NCI-H748 (cell line): ENCODE measurements at regions not wholly inside any gene's neighbourhood (a gene's known extent, or its start where the extent isn't known, plus 50 kb on each side); places are given as distances from the start of the nearest gene placed in this dataset.

Experiments
- DNase-seq: peaks from one replicate; lab custom pipeline; 2025; ENCODE audit not compliant: unreplicated experiment; lab: John Stamatoyannopoulos, UW

DNA sequence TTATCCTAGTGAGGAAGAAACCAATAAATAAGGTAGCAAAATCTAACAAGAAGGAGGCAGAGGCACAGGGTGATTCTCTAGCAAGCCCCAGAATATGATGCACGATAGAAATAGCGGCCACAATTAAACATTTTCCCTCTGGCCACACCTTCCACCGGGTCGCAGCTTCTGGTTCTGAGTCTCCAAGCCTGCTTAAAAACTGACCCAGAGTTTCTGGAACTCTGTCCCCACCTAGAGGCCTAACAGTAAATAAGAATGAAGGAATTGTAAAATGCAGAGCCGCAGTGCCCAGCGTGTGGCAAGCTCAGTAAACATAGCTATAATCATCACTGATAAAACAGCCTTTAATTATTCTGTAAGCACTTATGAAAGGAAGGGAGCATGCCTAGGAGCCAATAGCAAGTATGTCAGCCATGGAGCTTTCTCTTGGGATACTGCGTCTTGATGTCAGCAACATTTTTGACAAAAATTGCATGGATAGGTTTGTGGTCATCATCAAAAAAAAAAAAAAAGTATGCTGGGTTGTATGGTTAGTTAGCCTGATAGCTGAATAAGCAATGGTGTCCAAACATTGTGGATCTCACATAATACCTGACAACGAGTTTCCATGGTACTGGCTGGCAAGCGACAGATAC is 465.5 kb downstream of the DNAH5 start:
- DNase-seq = peak; percentile 96

DNA sequence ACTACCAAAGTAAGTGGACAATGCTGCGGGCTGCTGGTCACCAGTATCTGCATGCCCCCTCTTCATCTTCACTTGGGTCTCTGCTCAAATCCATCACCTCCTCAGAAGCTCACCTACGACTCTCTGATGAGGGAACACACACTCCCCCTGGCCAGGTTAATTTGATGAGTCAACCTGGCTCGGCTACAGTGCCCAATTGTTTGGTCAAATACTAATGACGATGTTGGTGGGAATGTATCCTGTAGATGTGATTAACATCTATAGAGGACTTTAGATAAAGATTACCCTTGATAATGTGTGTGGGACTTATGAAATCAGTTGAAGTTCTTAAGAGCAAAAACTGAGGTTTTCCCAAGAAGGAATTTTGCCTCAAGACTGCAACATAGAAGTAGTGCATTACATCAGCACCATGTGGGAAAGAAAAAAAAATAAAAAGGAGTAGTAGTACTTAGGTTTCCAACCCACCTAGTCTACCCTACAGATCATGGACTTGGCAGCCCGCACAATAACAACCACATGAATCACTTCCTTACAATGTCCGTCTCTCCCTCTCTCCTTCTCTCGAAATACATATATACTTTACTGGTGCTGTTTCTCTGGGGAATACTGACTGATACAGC is 467.3 kb downstream of the DNAH5 start:
- no peak for DNase-seq

DNA sequence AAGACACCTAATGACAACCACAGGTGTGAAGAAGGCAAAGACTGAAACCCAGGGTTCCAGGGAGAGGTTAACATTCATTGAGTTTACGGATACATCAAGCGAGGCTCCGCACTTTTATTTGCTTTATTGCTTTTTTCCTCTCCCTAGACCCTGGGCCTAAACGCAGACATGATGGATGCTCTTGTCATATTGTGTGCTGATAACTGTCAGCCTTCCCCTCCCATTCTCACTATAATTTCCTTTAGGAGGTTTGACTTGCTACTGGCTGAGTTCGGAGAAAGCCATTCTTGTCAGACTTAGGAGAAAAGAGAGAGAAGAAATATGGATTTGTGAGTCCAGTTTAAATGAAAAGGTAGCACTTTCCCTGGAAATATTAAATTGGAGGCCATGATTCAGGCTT is 471.6 kb downstream of the DNAH5 start:
- no peak for DNase-seq

DNA sequence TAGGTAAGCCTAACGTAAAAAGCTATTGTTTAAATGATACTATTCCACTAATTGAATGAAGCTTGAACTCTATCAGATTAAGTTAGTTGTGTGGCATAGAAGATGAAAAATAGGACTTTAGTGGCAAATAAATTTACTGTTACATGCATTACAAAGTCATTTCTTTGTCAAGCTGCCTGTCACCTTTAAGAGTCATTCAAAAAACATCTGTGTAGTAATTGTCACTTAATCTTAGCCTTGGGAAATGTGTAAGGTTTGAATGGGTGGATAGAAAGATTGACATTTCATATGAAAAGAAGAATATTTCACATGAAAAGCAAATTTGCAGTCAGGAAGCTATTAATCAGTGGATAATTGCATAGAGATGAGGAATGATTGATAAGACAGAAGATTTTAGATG is 473.5 kb downstream of the DNAH5 start:
- no peak for DNase-seq

DNA sequence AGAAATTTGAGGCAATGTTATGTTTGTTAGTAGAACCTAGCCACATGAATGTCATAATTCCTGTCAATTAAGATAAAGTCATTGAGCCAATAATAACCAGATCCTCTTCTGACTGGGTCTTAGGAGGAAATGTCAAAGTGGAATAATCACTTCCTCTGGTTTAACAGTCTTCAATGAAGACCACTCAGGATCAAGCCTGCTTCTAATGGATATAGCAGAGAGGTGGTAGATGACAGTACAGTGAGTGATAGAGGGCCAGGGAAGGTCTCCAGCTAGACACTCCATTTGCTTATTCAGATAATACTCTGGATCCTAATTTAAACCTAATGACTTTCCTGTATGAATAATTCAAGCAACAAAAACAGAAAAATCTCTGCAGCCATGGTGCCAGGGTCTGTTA is 474.2 kb downstream of the DNAH5 start:
- no peak for DNase-seq

DNA sequence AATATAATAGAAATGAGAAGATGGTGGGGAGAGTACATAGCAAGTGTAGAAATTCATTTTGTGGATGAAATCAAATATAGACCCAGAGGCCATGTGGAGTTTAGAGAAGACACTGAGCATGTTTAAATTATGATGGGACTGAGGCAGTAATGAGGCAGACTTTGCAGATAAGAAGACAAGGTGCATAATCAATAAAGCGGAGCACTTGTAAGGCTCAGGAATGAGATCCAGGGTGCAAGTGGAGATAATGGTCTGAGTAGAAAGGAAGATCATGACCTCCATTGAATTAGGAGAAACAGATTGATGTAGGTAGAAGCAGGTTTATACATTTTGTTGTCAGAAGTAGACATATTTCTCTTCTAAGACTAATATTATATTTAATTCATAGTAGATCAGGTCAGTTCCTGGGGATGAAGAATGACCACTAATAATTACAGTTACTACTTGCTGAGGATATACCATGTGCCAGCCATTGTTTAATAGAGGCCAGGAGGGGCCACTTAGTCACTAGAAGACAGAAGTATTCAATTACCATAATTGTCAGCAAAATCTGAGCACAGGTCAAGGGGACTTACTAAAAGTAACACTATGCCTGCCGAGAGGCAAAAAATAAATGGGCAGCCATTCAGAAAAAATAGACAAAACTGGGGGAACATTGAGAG is 479.8 kb downstream of the DNAH5 start:
- DNase-seq = no peak

DNA sequence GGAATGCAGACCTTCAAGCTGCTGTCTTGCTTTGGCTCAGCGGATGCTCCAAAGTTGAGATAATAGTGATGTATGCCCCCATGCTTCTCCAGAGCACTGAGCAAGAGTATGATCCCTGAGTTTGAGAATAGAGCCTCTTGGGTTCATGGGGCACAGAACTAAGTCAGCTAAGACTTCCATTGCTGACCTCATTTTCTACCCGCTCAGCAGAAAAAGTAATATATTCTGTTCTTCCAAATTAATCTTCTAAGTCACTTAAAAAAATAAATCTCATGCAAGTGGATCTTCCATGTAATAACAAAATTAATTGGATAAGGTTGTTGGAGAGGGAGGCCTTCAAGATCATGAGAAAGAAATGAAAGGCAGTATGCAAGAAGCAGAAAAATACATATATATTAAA is 483.9 kb downstream of the DNAH5 start:
- no peak for DNase-seq

DNA sequence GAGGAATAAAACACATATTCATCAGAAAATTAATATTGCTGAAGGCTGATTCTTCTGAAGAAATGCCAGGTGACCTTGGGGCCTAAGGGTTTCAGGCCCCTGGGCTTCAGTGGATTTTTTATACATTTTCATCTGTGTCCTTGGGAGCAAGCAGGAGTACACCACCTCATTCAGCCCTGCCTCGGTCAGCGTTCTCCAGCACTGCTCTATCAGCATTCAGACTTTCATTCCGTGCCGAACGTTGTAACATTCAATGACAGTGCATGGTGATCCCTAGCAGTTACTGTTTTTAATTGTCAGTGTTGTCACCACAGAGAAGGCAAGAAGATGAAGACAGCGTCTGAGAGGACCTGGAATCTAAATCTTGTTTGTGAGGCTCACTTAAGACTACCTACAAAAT is 490.4 kb downstream of the DNAH5 start:
- no peak for DNase-seq

DNA sequence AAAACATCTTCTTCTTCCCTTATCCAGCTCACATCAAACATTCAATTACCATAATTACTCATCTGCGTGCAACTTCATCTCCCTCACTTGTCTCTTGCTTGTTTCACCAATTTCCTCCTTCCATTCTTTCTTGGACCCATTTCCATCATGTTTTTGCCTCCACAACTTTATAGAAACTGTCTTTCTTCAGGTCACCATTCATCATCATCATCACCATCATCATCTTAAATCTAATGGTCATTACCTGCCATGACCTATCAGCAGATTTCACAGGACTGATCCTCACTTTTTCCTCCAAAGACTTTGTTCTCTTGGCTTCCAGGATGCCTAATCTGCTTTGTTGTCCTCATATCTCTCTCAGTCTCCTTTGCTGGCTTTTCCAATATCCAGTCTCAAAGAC is 495.6 kb downstream of the DNAH5 start:
- DNase-seq = no peak

DNA sequence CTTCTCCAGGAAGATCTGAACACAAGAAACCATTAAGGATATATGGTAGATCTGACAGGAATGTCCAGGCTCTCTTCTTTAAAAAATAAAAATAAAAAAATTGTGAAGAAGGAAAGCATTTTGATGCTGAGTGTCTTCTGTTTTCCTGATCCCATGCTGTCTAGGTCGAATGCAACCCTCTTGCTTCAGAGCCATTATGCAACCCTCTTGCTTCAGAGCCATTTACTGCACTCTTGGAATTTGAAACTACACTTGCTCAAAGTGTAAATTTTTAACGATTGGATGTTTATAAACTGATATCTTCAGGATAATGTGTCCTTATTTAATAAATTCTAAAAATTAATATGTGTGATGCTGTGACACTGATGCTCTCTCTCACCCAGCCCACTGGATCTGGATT is 505.1 kb downstream of the DNAH5 start:
- no peak for DNase-seq

DNA sequence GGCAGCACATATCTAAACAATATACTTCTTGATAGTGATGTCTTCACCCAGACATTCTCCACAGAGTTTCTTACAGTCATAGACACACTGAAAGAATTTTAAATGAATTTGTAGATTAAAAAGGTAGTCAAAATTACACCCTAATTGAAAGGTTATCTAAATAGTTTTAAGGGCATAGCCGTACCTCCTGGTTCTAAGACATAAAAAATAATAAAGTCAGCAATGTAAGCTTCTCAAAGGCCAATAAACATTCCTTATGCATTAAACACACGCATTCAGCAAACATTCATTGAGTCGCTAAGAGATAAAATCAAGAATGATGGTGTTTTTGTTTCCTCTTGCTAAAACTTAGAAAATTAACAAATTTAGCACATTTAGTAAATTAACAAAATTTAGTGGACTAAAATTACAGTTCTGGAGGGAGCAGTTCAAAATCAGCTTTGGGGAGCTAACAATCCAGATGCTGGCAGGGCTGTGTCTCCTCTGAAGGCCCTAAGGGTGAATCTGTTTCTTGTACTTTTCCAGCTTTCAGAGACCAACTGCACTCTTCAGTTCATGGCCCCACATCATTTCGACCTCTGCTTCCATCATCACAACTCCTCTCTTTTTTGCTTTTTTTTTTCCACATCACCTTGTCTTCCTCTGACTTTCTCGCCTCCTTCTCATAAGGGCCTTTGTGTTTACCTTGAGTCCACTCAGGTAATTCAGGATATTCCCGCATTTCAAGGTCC is 516.5 kb downstream of the DNAH5 start:
- DNase-seq = no peak

DNA sequence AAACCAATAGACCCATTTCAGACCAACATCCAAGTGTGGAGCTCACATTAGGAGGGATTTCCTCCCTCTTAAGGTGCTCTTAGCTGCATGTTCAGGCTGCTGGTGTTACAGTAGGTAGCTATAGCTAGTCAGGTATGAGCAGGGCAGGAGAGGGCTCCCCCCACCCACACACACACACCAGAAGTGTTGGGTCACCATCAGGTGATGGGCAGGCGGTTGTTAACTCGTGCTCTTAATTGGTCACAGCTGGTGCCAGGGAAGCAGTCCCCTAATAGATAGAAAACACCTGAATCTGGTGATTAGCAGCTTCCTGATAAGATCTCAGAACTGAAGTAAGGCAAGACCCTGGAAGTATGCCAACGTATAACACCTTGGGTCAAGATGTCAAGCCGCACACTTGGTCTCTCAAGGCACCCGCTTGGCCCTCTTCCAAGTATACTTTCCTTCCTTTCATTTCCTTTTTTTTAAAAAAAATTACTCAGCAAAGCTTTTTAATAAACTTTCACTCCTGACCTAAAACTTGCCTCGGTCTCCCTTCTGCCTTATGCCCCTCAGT is 532.4 kb downstream of the DNAH5 start:
- DNase-seq = peak; percentile 40

DNA sequence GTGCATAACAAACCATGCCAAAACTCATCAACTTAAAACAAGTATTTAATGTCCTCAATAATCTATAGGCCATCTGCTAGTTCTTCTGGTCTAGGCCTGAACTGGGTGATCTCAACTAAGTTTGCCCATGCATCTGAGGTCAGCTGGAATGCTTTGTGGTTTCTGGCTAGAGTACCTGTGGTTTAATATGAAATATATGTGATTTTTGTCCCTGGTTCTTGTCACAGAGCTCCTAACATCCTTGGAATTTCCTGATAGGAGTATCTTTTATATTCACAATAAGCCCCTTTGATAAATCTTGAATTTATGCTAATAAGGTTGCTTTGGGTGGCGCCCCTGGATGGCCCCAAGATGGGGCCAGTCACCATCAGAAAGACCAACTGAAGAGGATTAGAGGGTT is 535.9 kb downstream of the DNAH5 start:
- no peak for DNase-seq

DNA sequence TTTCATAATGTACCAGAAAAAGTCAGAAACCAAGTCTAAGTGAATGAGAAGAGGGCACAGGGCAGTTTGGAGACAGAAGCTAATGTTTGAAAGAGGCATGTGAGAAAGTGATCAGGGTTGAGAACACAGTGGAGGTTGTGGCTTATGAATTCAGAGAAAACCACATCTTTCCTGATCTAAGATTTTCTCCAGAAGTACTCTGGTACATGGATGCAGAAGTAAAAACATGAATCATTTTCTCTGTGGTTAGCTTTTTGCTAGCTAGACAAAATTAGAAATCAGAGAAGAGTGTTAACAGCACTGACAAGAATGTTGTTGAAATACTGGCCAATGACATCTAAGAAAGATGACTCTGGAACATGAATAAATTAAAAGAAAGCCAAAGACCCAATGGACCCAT is 541.1 kb downstream of the DNAH5 start:
- DNase-seq = no peak

DNA sequence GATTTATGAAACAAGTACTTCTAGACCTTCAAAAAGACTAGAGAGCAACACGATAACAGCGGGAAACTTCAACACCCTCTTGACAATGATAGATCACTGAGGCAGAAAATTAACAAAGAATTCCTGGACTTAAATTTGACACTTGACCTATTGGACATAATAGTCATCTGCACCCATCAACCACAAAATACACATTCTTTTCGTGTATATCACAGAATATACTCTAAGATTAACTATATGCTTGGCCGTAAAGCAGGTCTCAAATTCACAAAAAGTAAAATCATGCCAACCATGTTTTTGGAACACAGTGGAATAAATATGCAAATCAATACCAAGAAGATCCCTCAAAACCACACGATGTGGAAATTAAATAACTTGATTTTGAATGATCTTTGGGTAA is 559.4 kb downstream of the DNAH5 start:
- no peak for DNase-seq

DNA sequence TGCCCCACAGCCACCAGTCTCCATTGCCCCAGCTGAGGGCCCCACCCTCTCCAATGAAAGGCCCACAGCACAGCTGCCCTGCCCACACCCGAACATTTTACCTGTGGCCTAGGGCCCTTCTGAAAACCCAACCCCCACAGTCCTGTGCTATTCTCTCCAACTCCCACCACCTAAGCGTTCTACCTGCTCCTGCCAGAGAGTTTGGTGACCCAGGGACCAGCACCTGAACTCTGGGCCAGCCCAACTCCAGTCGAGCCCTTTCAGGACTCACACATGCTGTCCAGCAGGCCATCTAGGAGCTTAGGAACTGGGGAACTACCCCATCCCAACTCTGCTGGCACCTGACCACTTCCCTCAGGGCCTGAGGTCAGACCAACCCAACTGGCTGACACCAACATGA is 562.3 kb downstream of the DNAH5 start:
- DNase-seq = no peak

DNA sequence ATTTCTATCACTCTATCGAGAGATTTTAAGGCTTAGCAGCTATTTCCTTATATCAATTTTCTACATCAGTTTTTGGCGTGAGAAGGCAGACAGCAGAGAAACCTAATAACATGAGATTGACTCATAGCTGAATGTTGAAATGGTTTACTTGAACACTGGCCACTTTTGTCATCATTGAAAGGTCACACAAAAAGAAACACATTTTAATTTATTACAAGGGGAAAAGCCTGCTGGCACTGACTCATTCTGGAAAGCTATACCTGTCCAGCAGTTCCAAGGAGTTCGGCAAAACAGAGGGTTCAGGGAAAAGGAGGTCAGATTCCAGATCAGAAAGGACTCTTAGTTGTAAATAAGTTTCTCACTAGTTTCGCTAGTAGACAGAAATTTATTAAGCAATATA is 566.4 kb downstream of the DNAH5 start:
- DNase-seq = no peak

DNA sequence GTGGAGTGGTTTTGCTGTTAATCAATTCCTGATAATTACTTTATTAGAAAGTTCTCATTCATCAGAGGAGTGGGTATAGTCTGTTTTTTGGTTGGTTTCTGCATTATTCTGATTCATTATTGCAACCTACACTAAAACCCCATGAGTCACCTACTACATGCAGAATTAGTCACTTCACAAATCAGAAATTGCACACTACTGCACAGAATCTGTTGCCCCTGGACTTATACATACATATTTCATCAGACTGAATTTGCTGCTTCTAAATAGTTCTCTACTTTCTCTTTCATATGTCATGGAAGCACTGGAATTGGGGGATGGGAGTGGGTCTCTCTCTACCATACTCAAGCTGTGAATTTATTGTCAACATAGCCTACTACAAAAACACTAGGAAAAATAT is 585.1 kb downstream of the DNAH5 start:
- no peak for DNase-seq

DNA sequence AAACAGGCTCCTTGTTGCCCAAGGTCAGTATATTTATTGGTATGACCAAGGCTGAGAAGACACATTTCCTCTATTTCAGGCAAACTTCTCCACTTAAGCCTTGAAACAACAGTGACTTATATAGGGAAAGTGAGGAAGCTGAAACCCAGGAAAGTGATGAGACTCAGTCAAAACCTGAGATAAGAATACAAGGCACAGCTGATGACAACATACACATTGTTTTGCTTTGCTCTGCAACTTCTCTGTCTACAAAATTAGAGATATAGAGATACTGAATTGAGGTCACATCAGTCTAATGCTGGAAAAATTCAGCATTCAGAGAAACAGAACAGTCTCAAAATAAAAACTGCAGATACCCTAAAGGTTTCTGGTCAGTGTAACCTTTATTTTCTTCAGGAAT is 586.1 kb downstream of the DNAH5 start:
- DNase-seq = no peak

DNA sequence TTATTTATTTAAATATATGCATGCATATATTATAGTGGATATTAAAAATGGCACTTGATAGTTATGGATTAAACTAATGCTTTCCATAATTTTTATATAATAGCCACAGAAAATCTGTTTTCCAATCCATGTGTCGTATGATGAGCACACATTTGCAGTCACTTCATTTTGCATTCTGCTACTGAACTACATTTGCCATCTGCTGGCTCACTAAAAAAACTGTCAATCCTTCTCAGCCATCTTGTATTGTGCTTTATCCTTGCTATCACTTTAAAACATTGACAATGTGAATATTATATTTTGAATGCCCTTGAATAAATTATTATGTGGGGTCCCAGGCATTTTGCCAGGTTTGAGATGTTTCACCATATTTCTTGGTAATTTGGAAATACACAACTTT is 586.6 kb downstream of the DNAH5 start:
- DNase-seq = no peak

DNA sequence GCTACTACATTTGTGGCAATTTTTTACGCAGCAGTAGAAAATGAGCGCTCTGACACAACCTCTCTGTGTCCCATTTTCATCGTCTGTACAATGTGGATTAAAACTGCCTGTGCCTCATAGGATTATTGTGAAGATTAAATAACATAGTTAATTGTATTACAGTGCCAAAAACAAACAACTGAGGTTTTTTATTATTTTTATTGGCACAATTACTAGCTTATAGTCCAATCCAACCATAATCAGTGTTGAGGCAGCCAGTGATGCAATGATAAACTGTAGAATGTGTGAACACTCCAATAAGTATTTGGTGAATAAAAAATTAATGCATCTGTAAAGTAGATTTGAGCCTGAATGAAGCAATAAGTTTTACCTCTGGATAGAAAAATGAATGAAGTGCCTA is 588.3 kb downstream of the DNAH5 start:
- no peak for DNase-seq

DNA sequence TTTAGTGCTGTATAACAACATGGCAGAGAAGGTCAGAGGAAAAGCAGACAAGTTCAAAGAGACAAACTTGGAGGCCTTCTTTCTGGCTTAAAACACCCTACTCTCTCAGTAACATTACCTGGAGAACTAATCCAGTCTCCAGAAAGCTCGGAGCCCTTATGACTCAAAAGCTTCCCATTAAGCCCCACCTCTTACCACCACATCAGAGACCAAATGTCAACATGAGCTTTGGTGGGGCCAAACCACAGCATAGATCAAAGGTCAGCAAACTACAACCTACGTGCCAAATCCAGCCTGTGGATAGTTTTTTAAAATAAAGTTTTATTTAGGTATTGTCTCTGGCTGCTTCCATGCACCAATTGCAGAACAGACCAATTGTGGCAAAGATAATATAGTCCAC is 589.9 kb downstream of the DNAH5 start:
- no peak for DNase-seq
